ENCODE measurements at regions not wholly inside any gene's neighbourhood (a gene's known extent, or its start where the extent isn't known, plus 50 kb on each side); places are given as distances from the start of the nearest gene placed in this dataset.

DNA sequence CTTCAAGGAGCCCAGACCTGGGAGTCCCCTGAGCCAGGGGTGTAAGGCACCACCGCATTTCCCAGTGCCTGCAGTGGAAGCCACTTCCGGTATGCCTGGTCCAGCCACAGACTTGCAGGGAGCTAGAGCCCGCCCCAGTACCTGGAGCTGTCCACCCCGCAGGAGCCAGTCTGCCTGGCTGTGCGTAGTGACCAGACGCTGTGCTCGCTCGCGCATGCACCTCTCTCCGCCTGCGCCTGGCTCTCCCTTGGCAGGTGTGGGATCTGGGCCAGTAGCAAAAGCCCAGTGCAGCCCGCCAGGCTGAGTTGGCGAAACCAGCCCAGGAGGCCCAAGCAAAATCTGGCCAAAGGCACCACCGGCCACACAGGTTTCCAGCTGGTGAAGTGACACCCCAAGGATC lies 973.7 kb upstream of the AGA start:
- H3K27ac ChIP-seq (ENCODE audit: low read depth, low read length): no peak overlapping the region
- no peaks in the 10 kb centered on the region for H3K9me3 ChIP-seq (ENCODE audit: control insufficient read depth in 1 of 2, low read length in 2 of 2)
- H3K9ac ChIP-seq (ENCODE audit: low read depth in 1 of 2, low read length in 2 of 2): no peak overlapping the region
- no peaks in the 10 kb centered on the region for H3K27me3 ChIP-seq (ENCODE audit: control insufficient read depth in 1 of 2, insufficient read depth in 2 of 2, low read length in 2 of 2)
- H3K36me3 ChIP-seq (ENCODE audit: control insufficient read depth in 1 of 2, insufficient read depth in 2 of 2, low read length in 2 of 2): no peaks in the 10 kb centered on the region
- H3K4me1 ChIP-seq (ENCODE audit: control insufficient read depth in 1 of 2, insufficient read depth in 2 of 2, low read length in 2 of 2): no peaks in the 10 kb centered on the region
- no peak overlapping the region for H3K4me3 ChIP-seq (ENCODE audit: low read depth in 1 of 2, low read length in 2 of 2)

DNA sequence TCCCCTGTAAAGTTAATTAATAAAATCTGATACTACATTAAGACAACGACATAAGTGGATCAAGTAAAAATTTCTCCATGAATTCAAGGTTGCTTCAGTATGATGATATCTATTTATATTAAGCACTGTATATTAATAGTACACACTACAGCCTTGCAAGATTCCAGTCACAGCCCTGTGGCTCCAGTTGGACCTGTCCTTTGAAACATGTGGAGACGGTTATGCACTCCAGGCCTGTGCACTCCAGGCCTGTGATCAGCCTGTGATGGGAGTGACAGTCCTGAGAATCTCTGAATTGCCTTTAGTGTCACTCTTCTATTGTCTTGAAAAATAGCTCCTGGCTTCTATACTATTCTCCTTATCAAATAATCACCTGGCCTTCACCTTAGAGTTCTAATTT lies 981.1 kb upstream of the AGA start:
- H3K36me3 ChIP-seq (ENCODE audit: control insufficient read depth in 1 of 2, insufficient read depth in 2 of 2, low read length in 2 of 2): no peaks in the 10 kb centered on the region
- H3K9ac ChIP-seq (ENCODE audit: low read depth in 1 of 2, low read length in 2 of 2): no peak overlapping the region
- H3K27me3 ChIP-seq (ENCODE audit: control insufficient read depth in 1 of 2, insufficient read depth in 2 of 2, low read length in 2 of 2): no peaks in the 10 kb centered on the region
- H3K4me3 ChIP-seq (ENCODE audit: low read depth in 1 of 2, low read length in 2 of 2): no peak overlapping the region
- H3K9me3 ChIP-seq (ENCODE audit: control insufficient read depth in 1 of 2, low read length in 2 of 2): no peaks in the 10 kb centered on the region
- H3K4me1 ChIP-seq (ENCODE audit: control insufficient read depth in 1 of 2, insufficient read depth in 2 of 2, low read length in 2 of 2): no peaks in the 10 kb centered on the region
- no peak overlapping the region for H3K27ac ChIP-seq (ENCODE audit: low read depth, low read length)

DNA sequence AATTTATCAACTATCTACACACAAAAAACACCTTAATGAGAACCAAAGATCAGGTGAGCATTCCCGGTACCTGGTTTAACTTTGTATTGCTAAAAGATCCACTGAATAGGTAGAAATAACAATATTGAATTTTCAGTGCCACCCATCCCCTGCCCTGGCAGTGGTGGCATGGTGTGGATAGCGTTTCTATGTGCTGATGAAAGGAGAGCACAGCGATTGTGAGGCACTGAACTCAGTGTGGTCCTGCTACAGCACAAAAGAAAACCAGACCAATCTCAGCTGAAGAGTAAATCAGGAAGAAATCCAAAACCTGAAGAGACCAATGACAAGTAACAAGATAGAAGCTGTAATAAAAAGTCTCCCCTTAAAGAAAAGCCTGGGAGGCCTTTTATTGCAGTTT lies 984.6 kb upstream of the AGA start:
- no peak overlapping the region for H3K9ac ChIP-seq (ENCODE audit: low read depth in 1 of 2, low read length in 2 of 2)
- H3K27ac ChIP-seq (ENCODE audit: low read depth, low read length): no peak overlapping the region
- no peak overlapping the region for H3K4me3 ChIP-seq (ENCODE audit: low read depth in 1 of 2, low read length in 2 of 2)
- H3K27me3 ChIP-seq (ENCODE audit: control insufficient read depth in 1 of 2, insufficient read depth in 2 of 2, low read length in 2 of 2): no peaks in the 10 kb centered on the region
- H3K36me3 ChIP-seq (ENCODE audit: control insufficient read depth in 1 of 2, insufficient read depth in 2 of 2, low read length in 2 of 2): no peaks in the 10 kb centered on the region
- no peaks in the 10 kb centered on the region for H3K9me3 ChIP-seq (ENCODE audit: control insufficient read depth in 1 of 2, low read length in 2 of 2)
- no peaks in the 10 kb centered on the region for H3K4me1 ChIP-seq (ENCODE audit: control insufficient read depth in 1 of 2, insufficient read depth in 2 of 2, low read length in 2 of 2)

GRCh38 chr4:178427663-178428062 lies 985.4 kb upstream of the AGA start:
- H3K36me3 ChIP-seq (ENCODE audit: control insufficient read depth in 1 of 2, insufficient read depth in 2 of 2, low read length in 2 of 2): no peaks in the 10 kb centered on the region
- no peaks in the 10 kb centered on the region for H3K9me3 ChIP-seq (ENCODE audit: control insufficient read depth in 1 of 2, low read length in 2 of 2)
- H3K4me1 ChIP-seq (ENCODE audit: control insufficient read depth in 1 of 2, insufficient read depth in 2 of 2, low read length in 2 of 2): no peaks in the 10 kb centered on the region
- no peak overlapping the region for H3K9ac ChIP-seq (ENCODE audit: low read depth in 1 of 2, low read length in 2 of 2)
- H3K27me3 ChIP-seq (ENCODE audit: control insufficient read depth in 1 of 2, insufficient read depth in 2 of 2, low read length in 2 of 2): no peaks in the 10 kb centered on the region
- no peak overlapping the region for H3K27ac ChIP-seq (ENCODE audit: low read depth, low read length)
- H3K4me3 ChIP-seq (ENCODE audit: low read depth in 1 of 2, low read length in 2 of 2): no peak overlapping the region

- no peaks in the 10 kb centered on the region for H3K9me3 ChIP-seq (ENCODE audit: control insufficient read depth in 1 of 2, low read length in 2 of 2)
- no peak overlapping the region for H3K4me3 ChIP-seq (ENCODE audit: low read depth in 1 of 2, low read length in 2 of 2)
- no peak overlapping the region for H3K27ac ChIP-seq (ENCODE audit: low read depth, low read length)
- H3K27me3 ChIP-seq (ENCODE audit: control insufficient read depth in 1 of 2, insufficient read depth in 2 of 2, low read length in 2 of 2): no peaks in the 10 kb centered on the region
- no peaks in the 10 kb centered on the region for H3K4me1 ChIP-seq (ENCODE audit: control insufficient read depth in 1 of 2, insufficient read depth in 2 of 2, low read length in 2 of 2)
- no peak overlapping the region for H3K9ac ChIP-seq (ENCODE audit: low read depth in 1 of 2, low read length in 2 of 2)
- no peaks in the 10 kb centered on the region for H3K36me3 ChIP-seq (ENCODE audit: control insufficient read depth in 1 of 2, insufficient read depth in 2 of 2, low read length in 2 of 2)
Observed at GRCh38 chr4:178448372-178449035, 1006.3 kb upstream of the AGA start.

DNA sequence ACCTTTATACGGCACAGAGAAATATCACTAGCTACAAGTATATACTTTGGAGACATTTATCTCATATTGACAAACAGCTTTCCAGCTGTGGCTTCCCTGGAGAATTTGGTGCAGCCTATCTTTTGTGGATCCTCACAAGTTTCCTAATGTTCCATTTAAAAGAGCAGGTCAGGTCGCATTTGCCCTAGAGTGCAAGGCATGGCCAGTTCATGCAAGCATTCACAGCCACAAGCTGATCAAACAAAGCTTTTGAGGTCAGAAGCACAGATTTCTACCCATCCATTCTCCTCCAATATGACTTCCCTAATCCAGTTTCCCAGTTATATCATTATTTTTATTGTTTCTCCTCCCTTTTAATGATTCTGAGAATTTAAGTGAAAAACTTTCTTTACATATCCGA lies 1008.4 kb upstream of the AGA start:
- Histone ChIP-seq H3K9me3 (ENCODE audit: control insufficient read depth in 1 of 2, low read length in 2 of 2) (no peaks in the 10 kb centered on the region), H3K27ac (ENCODE audit: low read depth, low read length) (no peak overlapping the region), H3K4me3 (ENCODE audit: low read depth in 1 of 2, low read length in 2 of 2) (no peak overlapping the region), H3K36me3 (ENCODE audit: control insufficient read depth in 1 of 2, insufficient read depth in 2 of 2, low read length in 2 of 2) (no peaks in the 10 kb centered on the region), H3K9ac (ENCODE audit: low read depth in 1 of 2, low read length in 2 of 2) (no peak overlapping the region), H3K4me1 (ENCODE audit: control insufficient read depth in 1 of 2, insufficient read depth in 2 of 2, low read length in 2 of 2) (no peaks in the 10 kb centered on the region), H3K27me3 (ENCODE audit: control insufficient read depth in 1 of 2, insufficient read depth in 2 of 2, low read length in 2 of 2) (no peaks in the 10 kb centered on the region)

DNA sequence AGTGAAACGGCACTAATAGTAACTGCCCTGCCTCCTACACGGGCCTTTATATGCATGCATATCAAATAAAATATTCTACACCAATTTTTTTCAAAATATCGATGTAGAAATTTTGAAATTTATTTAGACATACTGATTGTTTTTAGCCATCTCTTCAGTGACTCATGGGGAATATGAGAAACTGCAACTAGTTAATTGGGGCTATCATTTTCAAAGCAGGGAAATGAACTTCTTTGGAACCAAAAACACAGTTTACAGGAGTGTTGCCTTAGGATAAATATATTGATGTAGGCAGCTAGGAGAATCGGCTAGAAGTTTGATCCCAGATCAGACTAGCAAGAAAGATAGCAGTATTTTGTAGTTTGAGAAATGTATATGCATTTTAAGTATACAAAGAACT lies 1010.8 kb upstream of the AGA start:
- no peaks in the 10 kb centered on the region for H3K4me1 ChIP-seq (ENCODE audit: control insufficient read depth in 1 of 2, insufficient read depth in 2 of 2, low read length in 2 of 2)
- no peaks in the 10 kb centered on the region for H3K9me3 ChIP-seq (ENCODE audit: control insufficient read depth in 1 of 2, low read length in 2 of 2)
- no peak overlapping the region for H3K4me3 ChIP-seq (ENCODE audit: low read depth in 1 of 2, low read length in 2 of 2)
- no peaks in the 10 kb centered on the region for H3K27me3 ChIP-seq (ENCODE audit: control insufficient read depth in 1 of 2, insufficient read depth in 2 of 2, low read length in 2 of 2)
- H3K27ac ChIP-seq (ENCODE audit: low read depth, low read length): no peak overlapping the region
- H3K36me3 ChIP-seq (ENCODE audit: control insufficient read depth in 1 of 2, insufficient read depth in 2 of 2, low read length in 2 of 2): no peaks in the 10 kb centered on the region
- no peak overlapping the region for H3K9ac ChIP-seq (ENCODE audit: low read depth in 1 of 2, low read length in 2 of 2)

GRCh38 chr4:178457286-178457685 lies 1015.0 kb upstream of the AGA start:
- no peak overlapping the region for H3K9ac ChIP-seq (ENCODE audit: low read depth in 1 of 2, low read length in 2 of 2)
- H3K27me3 ChIP-seq (ENCODE audit: control insufficient read depth in 1 of 2, insufficient read depth in 2 of 2, low read length in 2 of 2): no peaks in the 10 kb centered on the region
- H3K4me1 ChIP-seq (ENCODE audit: control insufficient read depth in 1 of 2, insufficient read depth in 2 of 2, low read length in 2 of 2): no peaks in the 10 kb centered on the region
- no peaks in the 10 kb centered on the region for H3K36me3 ChIP-seq (ENCODE audit: control insufficient read depth in 1 of 2, insufficient read depth in 2 of 2, low read length in 2 of 2)
- H3K4me3 ChIP-seq (ENCODE audit: low read depth in 1 of 2, low read length in 2 of 2): no peak overlapping the region
- no peaks in the 10 kb centered on the region for H3K9me3 ChIP-seq (ENCODE audit: control insufficient read depth in 1 of 2, low read length in 2 of 2)
- no peak overlapping the region for H3K27ac ChIP-seq (ENCODE audit: low read depth, low read length)

GRCh38 chr4:178462710-178463109 lies 1020.5 kb upstream of the AGA start:
- H3K27me3 ChIP-seq (ENCODE audit: control insufficient read depth in 1 of 2, insufficient read depth in 2 of 2, low read length in 2 of 2): no peaks in the 10 kb centered on the region

GRCh38 chr4:178463747-178464146 lies 1021.5 kb upstream of the AGA start:
- H3K36me3 ChIP-seq (ENCODE audit: control insufficient read depth in 1 of 2, insufficient read depth in 2 of 2, low read length in 2 of 2): no peaks in the 10 kb centered on the region
- H3K4me3 ChIP-seq (ENCODE audit: low read depth in 1 of 2, low read length in 2 of 2): no peak overlapping the region

More at GRCh38 chr4:178462710-178463109, 1020.5 kb upstream of the AGA start:
- H3K36me3 ChIP-seq (ENCODE audit: control insufficient read depth in 1 of 2, insufficient read depth in 2 of 2, low read length in 2 of 2): no peaks in the 10 kb centered on the region
- no peak overlapping the region for H3K9ac ChIP-seq (ENCODE audit: low read depth in 1 of 2, low read length in 2 of 2)
- H3K4me1 ChIP-seq (ENCODE audit: control insufficient read depth in 1 of 2, insufficient read depth in 2 of 2, low read length in 2 of 2): no peaks in the 10 kb centered on the region
- H3K27ac ChIP-seq (ENCODE audit: low read depth, low read length): no peak overlapping the region
- no peak overlapping the region for H3K4me3 ChIP-seq (ENCODE audit: low read depth in 1 of 2, low read length in 2 of 2)
- H3K9me3 ChIP-seq (ENCODE audit: control insufficient read depth in 1 of 2, low read length in 2 of 2): no peaks in the 10 kb centered on the region

More at GRCh38 chr4:178463747-178464146, 1021.5 kb upstream of the AGA start:
- no peaks in the 10 kb centered on the region for H3K4me1 ChIP-seq (ENCODE audit: control insufficient read depth in 1 of 2, insufficient read depth in 2 of 2, low read length in 2 of 2)
- no peak overlapping the region for H3K27ac ChIP-seq (ENCODE audit: low read depth, low read length)
- no peak overlapping the region for H3K9ac ChIP-seq (ENCODE audit: low read depth in 1 of 2, low read length in 2 of 2)
- no peaks in the 10 kb centered on the region for H3K9me3 ChIP-seq (ENCODE audit: control insufficient read depth in 1 of 2, low read length in 2 of 2)
- no peaks in the 10 kb centered on the region for H3K27me3 ChIP-seq (ENCODE audit: control insufficient read depth in 1 of 2, insufficient read depth in 2 of 2, low read length in 2 of 2)
